Colonic mucosa (tissue), 4 donors: ENCODE measurements at regions not wholly inside any gene's neighbourhood (a gene's known extent, or its start where the extent isn't known, plus 50 kb on each side); places are given as distances from the start of the nearest gene placed in this dataset.
"Not testable (repeated sequence)": the region's sequence is repeated elsewhere in the genome, so short reads cannot be mapped to it uniquely, and the experiment has no call there.

Experiments
- DNase-seq: peaks from one replicate; pipeline ENCODE4 v3.0.0-alpha.2; 2020
- H3K27ac ChIP-seq: fragments of 200-600 bp; one replicate; pipeline ENCODE4 v1.8.0; 2021
- H3K27me3 ChIP-seq: fragments of 200-600 bp; one replicate; pipeline ENCODE4 v1.8.0; 2021
- H3K36me3 ChIP-seq: fragments of 200-600 bp; one replicate; pipeline ENCODE4 v1.8.0; 2021
- H3K4me1 ChIP-seq: fragments of 200-600 bp; one replicate; pipeline ENCODE4 v1.8.0; 2021; ENCODE audit warnings: mild to moderate bottlenecking
- H3K4me3 ChIP-seq: fragments of 200-600 bp; one replicate; pipeline ENCODE4 v1.8.0; 2021
- H3K9ac ChIP-seq, 2 donors: one replicate each; pipeline ENCODE4 v1.7.0; 2013; ENCODE audit warnings: control low read depth in 2 of 2, low read depth in 2 of 2, low read length in 2 of 2
- H3K9me3 ChIP-seq: fragments of 200-600 bp; one replicate; pipeline ENCODE4 v1.8.0; 2021
- intact Hi-C: fragments of 100-400 bp; cut with DNase I; formaldehyde crosslinking; loops from one replicate; pipeline ENCODE4 v1.14.1; 2022
- TF ChIP-seq, protein P1 (sequence below): fragments of 200-600 bp; IDR thresholded peaks from one replicate; pipeline ENCODE4 v1.8.0; 2022; ENCODE audit warnings: antibody characterized with exemption, mild to moderate bottlenecking
- donor health status: healthy.
- donor health status: DM: no; HTN: no; CAD: no.
- donor health status: DM: no; HTN: no; CAD: no.

DNA sequence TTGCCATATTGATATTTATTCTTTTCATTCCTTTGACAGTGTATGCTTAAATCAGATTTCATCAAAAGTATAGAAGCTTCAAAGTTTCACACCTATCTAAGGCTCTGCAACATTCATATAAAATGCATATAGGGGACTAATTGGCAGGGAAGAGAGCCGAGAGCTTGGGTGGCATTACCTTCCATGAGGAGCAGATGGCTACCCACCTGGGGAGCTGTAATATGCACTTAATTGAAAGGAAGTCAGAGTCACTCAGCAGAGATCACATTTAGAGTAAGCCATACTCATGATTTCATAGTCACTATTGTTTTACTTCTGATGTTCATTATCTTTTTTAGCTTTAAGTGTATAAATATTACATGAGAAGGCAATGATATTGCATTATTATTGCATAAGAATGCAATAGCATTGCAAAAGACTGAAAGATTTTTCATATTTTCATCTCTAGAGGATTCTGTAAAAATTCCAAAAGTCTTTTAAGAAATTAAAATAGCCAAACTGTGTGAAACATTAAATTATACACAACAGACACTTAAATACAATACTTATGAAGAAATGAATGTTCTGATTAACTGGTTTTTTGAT is 1305.2 kb downstream of the EPHA7 start:
- no peaks in the 10 kb centered on the region for H3K36me3 ChIP-seq
- H3K9me3 ChIP-seq, result no peaks in the 10 kb centered on the region
- intact Hi-C loops, result no loop called here
- no peak overlapping the region for H3K9ac ChIP-seq
- no peak overlapping the region for H3K4me3 ChIP-seq
- no peak overlapping the region for H3K27ac ChIP-seq
- no peaks in the 10 kb centered on the region for H3K27me3 ChIP-seq
- no peak for DNase-seq
- no peaks in the 10 kb centered on the region for H3K4me1 ChIP-seq
- TF ChIP-seq, protein P1, sequence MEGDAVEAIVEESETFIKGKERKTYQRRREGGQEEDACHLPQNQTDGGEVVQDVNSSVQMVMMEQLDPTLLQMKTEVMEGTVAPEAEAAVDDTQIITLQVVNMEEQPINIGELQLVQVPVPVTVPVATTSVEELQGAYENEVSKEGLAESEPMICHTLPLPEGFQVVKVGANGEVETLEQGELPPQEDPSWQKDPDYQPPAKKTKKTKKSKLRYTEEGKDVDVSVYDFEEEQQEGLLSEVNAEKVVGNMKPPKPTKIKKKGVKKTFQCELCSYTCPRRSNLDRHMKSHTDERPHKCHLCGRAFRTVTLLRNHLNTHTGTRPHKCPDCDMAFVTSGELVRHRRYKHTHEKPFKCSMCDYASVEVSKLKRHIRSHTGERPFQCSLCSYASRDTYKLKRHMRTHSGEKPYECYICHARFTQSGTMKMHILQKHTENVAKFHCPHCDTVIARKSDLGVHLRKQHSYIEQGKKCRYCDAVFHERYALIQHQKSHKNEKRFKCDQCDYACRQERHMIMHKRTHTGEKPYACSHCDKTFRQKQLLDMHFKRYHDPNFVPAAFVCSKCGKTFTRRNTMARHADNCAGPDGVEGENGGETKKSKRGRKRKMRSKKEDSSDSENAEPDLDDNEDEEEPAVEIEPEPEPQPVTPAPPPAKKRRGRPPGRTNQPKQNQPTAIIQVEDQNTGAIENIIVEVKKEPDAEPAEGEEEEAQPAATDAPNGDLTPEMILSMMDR, result no peak

DNA sequence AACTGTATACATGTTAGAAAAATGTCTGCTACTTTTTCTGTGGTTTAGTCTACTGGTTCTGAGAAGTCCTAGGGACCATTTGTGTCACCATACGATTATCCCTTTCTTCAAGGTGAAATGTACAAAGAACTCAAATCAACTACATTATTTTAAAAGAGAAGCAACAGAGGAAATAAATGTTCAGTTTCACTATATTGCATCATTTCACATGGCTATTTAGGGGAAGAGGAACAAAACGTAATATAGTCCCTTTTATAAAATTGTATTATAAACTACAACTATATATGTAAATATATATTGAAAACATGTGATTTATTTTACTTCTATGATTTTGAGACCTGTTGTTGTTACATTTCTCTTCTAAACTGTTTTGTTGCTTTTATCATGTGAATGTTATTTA is 1308.0 kb downstream of the EPHA7 start:
- no peak overlapping the region for H3K9ac ChIP-seq
- DNase-seq, result no peak
- H3K27me3 ChIP-seq, result no peaks in the 10 kb centered on the region
- H3K9me3 ChIP-seq, result no peaks in the 10 kb centered on the region
- no peak overlapping the region for H3K27ac ChIP-seq
- TF ChIP-seq, protein P1, result no peak
- H3K36me3 ChIP-seq, result no peaks in the 10 kb centered on the region
- intact Hi-C loops, result no loop called here
- H3K4me3 ChIP-seq, result no peak overlapping the region
- no peaks in the 10 kb centered on the region for H3K4me1 ChIP-seq

DNA sequence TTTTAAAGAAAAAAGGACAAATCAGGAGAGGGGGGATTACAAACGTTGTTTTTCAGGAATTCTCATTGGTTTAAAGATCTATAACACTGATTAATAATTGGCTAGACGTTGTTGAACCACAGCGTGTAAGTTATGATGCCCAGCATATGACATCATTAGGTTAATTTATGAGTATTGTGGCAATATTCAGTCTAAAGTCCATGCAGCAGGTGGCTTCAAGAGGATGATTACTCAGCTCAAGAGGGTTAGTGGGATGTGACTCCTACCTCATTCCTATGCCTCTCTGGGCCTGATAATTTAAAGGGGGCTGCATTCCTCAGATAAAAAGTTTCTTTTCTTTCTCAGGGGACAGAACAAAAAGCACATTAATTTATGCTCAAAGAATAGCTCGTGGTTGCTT is 1309.0 kb downstream of the EPHA7 start:
- no peak for DNase-seq
- intact Hi-C loops, result no loop called here
- Histone ChIP-seq H3K27ac (no peak overlapping the region), H3K36me3 (no peaks in the 10 kb centered on the region), H3K4me3 (no peak overlapping the region), H3K4me1 (no peaks in the 10 kb centered on the region), H3K9ac (no peak overlapping the region), H3K27me3 (no peaks in the 10 kb centered on the region), H3K9me3 (no peaks in the 10 kb centered on the region)
- TF ChIP-seq, protein P1, result no peak

DNA sequence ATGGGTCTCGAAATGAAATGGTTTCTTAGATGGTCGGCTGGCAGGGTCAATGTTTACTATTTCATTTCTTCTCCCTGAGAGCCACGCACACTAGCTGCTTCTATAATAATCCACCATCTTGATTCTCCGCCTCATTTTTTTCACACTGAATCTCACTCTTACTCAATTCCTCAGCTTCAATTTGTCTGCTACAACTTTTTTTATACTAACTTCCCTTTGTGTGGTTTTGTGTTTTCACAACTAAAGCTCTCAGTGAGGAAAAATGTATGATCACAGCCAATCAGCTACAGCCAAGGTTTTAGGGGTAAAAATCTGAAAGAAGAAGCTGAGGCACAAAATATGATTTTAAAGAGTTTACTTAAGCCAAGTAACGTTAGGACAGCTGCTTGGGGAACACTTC is 1309.4 kb downstream of the EPHA7 start:
- intact Hi-C loops, result no loop called here
- no peaks in the 10 kb centered on the region for H3K4me1 ChIP-seq
- no peak for DNase-seq

DNA sequence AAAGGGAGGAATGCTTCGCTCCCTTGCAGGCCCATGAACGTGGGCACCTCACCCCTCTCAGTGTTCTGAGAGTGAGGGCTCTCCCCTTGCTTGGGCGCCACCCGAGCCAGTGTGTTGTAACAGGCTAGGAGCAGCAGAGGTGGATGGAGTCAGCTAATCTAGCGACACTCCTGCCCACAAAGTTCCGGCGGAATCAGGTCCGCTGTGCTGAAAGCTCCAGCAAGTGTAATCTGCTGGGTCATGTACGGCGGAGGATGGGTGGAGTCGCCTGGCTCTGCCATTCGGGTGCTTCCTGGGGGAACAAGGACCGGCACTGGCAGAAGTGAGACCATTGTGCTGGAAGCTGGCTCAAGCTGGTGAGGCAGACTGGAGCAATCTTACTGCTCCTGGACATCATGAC is 1310.1 kb downstream of the EPHA7 start:
- no peaks in the 10 kb centered on the region for H3K4me1 ChIP-seq
- TF ChIP-seq, protein P1, result no peak
- DNase-seq, result no peak
- H3K4me3 ChIP-seq, result no peak overlapping the region
- H3K36me3 ChIP-seq, result no peaks in the 10 kb centered on the region
- intact Hi-C loops, result no loop called here
- no peaks in the 10 kb centered on the region for H3K27me3 ChIP-seq
- no peak overlapping the region for H3K9ac ChIP-seq
- H3K27ac ChIP-seq, result no peak overlapping the region
- no peaks in the 10 kb centered on the region for H3K9me3 ChIP-seq

More for the DNA sequence above, 1309.4 kb downstream of the EPHA7 start:
- TF ChIP-seq, protein P1, result no peak
- Histone ChIP-seq H3K36me3 (no peaks in the 10 kb centered on the region), H3K9me3 (no peaks in the 10 kb centered on the region), H3K9ac (no peak overlapping the region), H3K27ac (no peak overlapping the region), H3K4me3 (no peak overlapping the region), H3K27me3 (no peaks in the 10 kb centered on the region)

DNA sequence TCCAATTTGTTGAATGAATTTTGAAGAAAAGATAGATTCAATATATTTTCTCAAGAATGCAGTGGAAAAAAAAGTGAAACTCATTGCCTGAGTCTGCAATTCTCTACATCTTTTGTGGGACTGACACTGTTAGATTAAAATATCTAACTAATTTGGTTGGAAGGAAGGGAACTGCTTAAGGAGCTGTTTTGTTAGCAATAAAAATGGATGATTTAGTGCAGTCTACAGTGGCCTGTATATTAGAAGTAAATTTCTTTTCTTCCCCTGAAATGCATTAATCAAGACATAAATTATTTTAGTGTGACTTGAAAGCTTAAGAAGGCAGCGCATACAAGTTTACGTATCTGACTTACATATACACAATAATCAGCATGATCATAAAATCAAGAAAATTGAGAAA is 1332.6 kb downstream of the EPHA7 start:
- TF ChIP-seq, protein P1, result no peak
- H3K9me3 ChIP-seq, result no peaks in the 10 kb centered on the region
- H3K4me1 ChIP-seq, result no peaks in the 10 kb centered on the region
- no peak for DNase-seq
- no peak overlapping the region for H3K9ac ChIP-seq
- H3K27me3 ChIP-seq, result no peaks in the 10 kb centered on the region
- no peaks in the 10 kb centered on the region for H3K36me3 ChIP-seq
- intact Hi-C loops, result no loop called here
- no peak overlapping the region for H3K27ac ChIP-seq
- H3K4me3 ChIP-seq, result no peak overlapping the region

- H3K27ac ChIP-seq, H3K4me3 ChIP-seq, H3K36me3 ChIP-seq, H3K27me3 ChIP-seq, H3K4me1 ChIP-seq, H3K9ac ChIP-seq, H3K9me3 ChIP-seq, DNase-seq, intact Hi-C loops: not testable (repeated sequence)
These were observed 1335.4 kb downstream of the EPHA7 start for GRCh38 chr6:92083914-92084313.
